GM19372 (cell line): ENCODE measurements at regions not wholly inside any gene's neighbourhood (a gene's known extent, or its start where the extent isn't known, plus 50 kb on each side); places are given as distances from the start of the nearest gene placed in this dataset.

Source experiments
- ATAC-seq: cut with Tn5 transposase; IDR thresholded peaks from one replicate; pipeline ENCODE4 v1.9.1; 2021; ENCODE audit warnings: mild to moderate bottlenecking, low read depth, moderate library complexity; ENCODE audit not compliant: unreplicated experiment

DNA sequence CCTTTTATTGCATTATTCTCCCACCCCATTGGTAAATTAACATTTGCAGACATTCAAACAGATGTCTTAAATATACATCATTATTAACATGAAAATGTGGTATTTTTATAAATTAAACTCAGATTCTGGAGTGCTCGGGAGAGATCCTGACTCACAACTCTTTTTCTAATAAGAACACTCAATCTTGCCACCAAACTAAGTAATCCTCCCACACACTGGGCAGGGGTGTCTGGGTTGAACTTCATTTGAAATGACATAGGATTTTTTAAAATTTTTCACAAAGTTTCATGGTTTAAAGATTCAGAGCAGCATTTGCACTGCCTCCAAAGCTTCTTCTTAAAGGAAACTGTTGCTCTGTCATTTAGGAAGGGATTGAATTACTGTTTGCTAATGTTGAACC, 754.3 kb downstream of the MECOM start:
- ATAC-seq, result no peak

DNA sequence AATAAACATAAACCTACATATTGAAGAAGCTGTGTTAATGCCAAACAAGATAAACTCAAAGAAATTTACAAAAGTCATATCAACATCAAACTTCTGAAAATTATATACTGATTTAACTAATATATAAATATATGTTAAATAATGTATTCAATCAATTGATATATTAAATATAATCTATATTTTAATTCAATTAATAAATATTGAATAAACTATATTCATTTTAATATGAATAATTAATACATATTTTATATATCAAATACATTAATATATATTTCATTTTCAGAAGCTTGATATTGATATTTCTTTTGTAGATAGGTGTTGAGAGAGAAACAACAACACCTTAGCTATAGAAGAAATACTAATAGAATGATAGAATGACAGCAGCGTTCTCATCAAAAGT, 768.1 kb downstream of the MECOM start:
- ATAC-seq, result no peak

DNA sequence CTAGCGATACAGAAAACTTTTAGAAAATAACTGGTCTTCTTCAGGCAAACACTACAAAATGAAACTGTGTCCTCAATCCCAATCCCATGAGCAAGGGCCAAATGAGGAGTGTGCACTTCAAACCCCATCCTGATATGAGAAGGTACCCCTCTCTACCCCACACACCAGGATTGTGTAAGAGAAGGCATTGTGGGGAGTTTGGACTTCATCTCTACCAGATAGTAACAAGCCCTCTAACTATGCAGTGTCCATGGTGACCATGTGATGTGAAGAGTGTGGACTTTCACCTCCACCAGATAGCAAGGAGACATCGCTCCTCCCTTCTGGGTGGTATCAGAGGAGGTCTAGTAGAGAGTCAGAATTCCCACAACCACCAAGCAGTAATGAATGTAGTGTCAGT, 769.3 kb downstream of the MECOM start:
- ATAC-seq, result no peak

DNA sequence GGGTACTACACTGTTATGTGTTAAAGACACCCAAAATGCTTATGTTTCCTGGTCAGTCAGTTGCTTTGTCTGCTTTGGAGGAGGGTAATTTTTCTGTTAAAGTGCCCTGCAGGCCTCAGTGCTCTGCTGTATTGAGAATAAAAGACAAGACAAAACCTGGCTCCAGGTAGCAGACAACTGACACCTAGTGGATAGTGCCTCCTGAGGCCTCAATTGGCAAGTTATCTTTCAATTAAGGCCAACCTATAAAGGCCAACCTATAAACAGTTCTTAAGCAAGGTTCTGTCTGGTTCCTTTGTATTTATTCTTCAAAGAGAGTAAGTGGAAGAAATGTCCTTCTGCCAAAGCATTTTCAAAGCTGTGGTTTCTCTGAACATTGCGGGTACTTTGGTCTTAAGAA, 773.8 kb downstream of the MECOM start:
- ATAC-seq, result no peak

DNA sequence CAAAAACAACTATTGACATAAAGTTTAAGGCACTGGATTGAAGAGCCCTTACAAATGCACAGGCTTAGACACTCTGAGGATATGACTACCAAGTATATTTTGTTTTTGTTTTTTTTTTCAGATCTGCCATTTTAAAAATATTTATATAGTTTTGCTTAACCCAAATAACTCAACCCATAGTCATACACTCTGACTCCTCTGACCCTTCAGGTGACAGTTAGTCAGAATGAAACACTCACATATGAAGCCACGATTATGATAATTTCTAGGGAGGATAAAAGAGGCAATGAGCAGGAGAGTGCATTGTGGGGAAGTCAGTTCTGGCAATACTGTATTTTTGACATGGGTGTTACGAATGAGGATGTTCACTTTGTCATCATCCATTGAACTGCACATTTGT, 774.7 kb downstream of the MECOM start:
- ATAC-seq, result no peak

DNA sequence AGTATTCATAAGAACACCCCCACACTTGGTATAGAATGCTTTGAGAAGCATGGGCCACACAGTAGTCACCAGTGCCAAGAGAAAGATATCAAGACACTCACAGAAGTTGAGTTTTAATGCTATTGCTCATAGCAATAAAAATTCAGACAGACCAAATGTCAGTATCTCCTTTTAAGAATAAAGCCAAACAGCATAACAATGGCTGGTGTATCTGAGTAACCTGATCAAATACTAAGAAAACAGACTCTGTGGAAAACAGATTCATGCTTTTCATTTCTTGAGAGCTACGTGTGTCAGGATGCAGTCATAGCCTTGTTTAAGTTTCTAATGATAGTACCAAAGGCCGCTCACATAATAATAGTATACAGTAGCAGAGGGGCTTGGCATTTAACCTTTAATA, 778.5 kb downstream of the MECOM start:
- no peak for ATAC-seq

DNA sequence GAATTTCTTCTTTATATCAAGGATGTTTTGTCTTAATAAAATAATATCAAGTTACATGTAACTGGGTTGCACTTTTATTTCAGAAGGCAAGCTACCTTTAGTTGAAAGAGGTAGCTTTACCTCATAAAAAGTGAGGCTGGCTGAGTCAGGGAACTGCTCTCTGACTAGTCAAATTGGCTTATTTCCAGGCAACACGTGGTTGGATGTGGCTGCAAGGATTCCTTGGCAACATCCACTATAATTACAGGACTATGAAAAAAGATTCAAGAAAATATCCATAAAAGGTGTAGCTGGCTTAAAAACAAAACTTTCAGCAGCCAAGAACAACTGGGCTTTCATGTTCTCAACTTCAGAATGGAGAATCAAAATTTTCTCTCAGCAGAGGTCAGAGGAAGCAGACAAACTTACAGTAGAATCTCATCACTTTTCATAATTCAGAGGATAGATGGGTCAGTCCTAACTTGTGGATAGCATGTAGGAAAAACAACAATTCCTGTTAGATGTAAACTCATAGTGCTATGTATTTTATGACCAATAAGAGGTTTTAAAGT, 779.1 kb downstream of the MECOM start:
- ATAC-seq, result no peak

DNA sequence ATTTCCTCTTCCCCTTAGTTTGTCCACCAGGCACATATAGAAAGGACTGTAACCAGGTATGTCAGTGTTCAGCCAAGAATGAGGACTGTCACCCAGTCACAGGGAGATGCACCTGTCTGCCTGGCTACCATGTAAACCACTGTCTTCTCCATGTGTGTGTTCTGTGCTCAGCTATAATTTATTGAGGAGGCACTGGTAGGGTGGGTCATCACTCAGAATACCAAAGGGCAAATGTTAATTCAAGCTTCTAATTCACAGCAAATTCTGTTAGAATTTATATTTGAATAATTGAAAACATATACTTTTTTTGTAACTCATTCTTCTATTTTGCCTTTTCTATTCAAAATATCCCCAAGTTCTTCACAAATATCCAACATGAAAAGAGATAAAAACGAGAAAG, 780.4 kb downstream of the MECOM start:
- no peak for ATAC-seq

DNA sequence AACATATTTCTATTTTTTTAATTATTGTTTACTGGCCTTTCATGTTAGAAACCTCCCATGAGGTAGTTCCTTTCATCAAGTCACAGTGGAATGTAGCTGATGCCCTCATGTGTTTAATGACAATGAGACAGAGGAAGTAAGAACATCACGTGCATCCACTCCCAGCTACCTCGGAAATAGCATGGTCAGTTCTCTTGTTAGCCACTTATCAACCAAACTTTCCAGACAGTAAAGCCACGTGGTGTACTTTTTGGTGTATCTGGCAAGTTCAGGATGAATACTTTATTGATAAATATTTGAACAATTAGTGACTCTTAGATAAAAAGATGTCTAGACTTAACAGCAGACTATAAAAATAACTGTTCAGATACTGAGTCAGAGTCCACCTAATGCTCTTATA, 781.7 kb downstream of the MECOM start:
- no peak for ATAC-seq

DNA sequence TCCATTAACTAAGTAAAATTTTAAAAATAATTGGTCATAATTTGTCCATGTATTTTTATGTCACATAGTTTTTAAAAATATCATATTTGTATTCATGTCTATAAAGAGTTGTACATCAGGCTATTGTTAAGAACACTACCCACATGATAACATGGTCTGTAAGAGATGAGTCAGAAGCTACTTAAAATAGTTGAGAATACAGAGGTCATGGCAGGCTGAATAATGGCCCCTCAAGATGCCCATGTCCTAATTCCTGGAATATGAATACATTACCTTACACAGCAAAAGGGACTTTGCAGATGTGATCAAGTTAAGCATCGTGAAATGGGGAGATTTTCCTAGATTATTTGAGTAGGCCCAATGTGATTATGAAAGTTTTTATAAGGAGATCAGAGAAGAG, 782.9 kb upstream of the GOLIM4 start:
- no peak for ATAC-seq

DNA sequence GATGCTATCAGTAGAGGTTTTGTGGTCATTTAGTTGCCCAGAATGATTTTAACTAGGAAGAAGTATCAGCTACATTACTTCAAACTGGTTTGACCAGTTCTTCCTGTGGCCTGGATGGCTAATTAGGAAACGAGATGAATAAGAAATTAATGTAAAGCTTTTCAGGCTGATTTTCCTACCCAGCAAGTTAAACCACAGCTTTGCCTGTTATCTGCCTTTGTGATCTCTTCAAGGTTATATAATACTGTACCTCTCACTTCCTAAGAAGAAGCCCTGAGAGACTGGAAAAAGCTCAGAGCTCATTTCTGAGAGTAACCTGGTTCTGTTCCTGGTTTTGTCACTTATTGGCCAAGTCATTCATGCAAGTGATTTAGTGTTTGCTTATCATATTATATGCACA, 782.2 kb upstream of the GOLIM4 start:
- ATAC-seq, result no peak

DNA sequence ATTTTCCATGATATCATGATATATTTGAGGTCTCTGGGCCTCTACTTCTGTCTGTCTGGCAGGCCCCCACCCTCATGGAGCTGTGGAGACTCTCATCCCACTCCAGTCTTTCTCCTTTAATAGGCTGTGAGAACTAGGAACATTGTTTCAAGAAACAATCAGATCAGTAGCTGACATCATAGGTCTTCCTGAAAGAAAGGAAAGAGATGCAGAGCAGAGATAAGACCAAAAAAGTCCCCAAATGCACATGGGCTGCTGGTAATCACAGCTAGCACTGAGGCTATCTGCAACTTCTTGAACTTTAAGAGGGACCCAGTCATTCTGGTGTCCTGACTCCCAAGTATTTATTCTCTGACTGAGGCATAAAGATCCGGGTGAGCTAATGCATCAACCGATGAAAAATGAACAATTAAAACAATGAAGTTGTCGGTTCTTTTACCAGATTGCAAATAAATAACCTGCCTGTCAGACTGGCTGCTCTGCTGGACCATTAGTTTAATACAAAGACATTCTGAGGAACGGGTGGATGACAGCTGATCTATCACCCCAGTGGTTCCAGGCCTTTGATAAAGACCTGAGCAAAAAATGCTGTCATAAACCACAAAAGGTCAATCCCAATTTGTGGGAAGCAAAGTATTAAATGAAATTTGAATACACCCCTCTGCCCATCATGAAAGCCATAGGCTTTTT, 780.8 kb upstream of the GOLIM4 start:
- no peak for ATAC-seq

DNA sequence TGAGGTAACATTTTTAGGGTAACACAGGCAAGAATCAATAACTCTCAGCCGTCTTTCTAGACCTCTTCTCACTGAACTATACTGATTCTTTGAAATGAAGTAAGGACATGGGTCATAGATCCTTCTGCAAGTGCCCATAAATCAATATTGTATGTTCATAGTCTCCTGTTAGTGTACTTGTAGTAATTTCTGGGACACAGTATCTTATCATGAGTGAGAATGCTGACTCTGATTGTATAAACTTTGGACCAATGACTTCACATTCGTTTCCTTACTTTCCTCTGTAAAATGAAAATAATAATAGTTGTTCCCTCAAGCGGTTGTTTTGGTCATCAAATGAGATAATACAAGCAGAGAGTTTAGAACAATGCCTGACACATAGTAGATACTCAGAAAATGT, 777.1 kb upstream of the GOLIM4 start:
- no peak for ATAC-seq

DNA sequence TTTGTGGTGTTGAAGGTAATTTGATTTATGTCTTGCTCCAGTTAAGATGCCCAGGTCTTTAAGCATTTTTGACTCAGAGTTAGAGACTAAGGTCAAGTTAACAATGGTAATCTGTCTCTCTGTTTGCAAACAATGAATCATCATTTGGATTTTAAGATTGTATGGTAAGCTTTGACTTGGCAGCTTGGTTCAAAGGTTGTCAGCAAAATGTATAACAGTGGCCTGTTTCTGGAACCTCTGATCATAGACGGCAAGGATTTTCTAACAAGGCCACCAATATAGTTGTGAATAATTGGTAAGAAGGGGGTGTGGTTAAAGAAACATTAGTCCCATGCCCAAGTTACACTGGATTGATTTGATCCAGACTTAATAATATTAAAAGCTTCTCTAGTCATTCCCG, 775.2 kb upstream of the GOLIM4 start:
- ATAC-seq, result no peak

DNA sequence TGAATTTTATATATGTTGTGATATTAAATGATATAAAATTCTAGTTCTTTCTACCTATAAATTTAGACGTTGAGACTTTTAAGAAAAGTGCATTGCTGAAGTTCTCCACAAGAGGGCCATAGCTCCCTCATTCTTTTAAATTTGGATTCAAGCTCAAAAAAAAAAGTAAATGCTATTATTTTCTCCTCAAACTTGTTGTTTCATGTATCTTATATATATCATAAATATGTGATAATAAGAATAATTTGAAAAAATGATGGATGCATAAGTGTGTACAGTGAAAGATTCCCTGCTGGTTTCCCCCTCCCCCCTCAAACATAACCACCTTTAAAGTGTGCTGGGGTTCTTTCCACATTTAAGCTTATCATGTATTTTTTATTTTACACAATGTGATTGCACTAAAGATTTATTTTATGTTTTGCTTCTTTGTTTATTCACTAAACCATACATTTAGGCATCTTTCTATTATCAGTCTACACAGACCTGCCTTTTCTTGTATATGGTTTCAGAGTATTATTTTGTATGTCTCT, 769.4 kb upstream of the GOLIM4 start:
- ATAC-seq, result no peak

DNA sequence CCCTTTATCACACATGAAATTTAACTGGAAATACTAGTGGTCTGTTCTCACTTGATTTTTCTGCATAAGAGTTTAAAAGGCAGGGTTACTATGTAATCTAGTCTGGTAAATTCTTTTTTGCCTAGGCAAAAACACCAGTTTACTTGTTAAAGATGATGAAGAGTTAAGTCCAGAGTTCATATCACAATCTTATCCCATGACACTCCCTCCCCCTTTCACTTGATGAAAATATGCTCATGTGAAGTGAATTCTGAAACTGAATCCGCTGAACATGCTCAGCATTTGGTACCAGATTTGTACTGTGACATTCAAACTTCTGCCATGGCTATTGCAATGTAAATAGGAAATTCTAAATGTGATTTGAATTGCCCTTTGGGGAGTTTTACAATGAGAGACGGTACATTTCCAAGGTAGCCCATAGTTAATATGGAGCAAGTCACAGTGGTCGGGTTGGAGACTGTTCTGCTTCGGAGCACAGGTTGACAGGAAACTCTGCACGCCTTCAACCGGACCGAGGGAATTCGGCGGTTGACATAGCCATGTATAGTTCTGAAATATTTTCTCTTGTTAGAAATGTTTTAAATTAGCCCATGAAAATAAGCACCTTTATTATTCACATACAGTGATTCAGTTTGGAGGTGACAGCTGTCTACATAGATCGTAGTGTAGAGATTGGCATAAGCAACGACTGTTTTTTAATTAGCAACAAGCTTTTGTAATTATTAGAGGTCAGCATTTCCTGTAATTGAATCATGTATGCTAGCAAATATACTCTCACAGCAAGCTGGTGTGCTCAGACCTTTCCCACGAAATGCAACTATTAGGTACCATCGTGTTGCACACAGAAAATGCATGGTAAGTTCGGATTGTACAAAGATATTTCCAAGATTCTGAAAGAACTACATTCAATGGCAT, 768.6 kb upstream of the GOLIM4 start:
- no peak for ATAC-seq

DNA sequence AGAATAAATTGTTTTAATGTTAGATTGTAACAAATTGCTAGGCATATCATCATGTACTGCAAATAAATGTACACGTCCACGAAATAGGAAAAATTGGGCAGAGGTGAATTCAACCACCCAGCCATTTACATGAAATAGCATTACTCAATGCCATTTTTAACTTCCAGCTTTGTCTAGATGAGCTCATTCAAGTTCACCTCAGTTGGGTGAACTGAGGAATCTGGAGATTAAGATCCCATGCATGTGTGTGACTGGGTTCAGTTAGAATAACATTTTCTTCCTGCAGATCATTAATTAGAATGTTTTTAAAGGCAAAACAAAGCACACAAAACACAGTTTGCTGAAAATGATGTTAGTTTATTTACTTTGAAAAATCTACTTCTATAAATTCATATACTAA, 767.8 kb upstream of the GOLIM4 start:
- ATAC-seq, result no peak

DNA sequence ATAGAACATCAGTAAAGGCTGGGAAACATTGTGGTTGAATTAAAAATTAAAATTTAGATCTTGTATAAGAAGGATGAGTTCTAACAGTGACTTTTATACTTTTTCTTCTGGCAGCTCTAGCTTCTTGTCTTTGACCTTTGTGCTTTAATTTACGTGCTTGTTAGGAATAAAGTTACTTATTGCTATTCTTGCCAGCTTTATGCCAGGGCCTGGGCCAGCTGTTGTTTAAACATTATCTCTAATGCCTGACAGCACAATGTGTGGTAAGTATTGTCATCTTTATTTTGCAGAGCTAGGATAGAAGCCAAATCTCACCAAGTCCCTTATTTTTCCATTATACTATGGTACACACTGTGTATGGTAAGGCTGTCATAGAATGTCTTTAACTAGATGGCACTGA, 766.7 kb upstream of the GOLIM4 start:
- ATAC-seq, result no peak

DNA sequence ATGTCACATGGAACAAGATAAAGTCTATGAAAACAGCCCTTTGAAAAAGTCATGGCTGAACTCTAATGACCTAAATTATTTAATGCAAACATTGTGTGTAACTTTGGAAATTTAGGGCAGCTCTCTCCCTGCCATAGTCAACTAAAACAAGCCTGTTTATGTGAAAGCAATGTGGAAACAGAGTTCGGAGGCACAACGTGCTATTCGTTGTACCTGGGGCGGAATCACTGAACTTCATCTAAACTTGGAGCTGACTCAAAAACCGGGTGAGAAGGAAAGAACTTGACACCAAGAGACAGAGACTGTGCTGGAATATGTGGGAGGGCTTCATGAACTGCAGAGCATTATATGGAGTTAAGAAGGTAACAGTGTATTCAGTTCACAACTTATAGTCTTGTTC, 764.9 kb upstream of the GOLIM4 start:
- no peak for ATAC-seq

DNA sequence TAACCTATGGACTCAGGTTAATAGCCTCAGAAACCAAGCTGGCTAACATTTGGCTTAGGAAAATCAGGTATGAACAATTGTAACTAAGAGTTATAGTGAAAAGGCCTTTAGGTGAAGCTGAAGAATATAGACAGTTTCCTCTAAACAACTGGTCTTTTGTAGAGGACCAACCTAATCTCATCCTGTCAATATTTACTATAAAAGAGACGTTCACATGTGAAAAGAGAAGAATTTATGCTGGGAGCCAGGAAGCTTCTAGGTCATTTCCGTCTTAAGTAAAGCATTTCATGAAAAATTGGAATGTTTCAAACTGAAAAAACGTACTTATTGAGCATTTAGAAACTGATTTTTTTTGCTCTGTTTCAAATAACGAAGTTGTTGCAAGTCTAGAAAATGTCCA, 764.3 kb upstream of the GOLIM4 start:
- ATAC-seq, result no peak

DNA sequence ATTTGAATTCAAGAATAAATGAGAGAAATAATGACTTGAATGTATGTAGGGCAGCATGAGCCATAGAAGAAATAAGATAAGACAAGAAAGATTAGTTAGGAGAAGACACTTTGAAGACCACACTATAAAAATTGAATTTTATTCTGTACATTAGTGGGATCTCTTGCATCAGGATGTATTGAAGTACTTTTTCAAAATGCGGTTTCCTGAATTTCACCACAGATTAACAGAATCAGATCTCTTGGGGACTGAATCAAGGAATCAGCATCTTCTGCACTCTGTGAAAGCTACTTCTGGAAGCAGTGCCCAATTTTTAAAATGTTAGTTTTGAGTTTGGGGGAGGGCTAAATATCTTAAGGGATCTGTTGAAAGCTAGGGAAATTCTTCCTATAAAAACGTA, 763.9 kb upstream of the GOLIM4 start:
- ATAC-seq, result no peak

DNA sequence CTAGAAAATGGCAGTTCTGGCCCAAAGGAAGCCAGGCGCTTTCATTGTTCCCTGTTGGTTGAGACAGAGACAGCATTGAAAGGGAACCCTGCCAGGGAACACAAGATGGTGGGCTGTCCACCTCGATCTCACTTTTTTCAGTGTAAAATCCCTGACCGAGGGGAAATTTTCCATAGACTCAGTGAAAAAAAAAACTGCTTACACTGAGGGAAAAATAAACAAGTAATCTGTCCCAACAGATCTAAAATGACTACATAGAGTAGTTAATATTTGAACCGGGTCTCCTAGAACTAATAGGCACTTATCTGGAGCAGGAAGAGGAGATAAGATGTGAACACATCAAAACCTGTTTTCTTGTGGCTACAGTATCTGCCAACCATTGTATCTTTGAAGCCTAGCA, 763.4 kb upstream of the GOLIM4 start:
- ATAC-seq, result no peak
